Endodermal cell (in vitro differentiated cells): ENCODE measurements at regions not wholly inside any gene's neighbourhood (a gene's known extent, or its start where the extent isn't known, plus 50 kb on each side); places are given as distances from the start of the nearest gene placed in this dataset.

Experiments used
- DNase-seq: peaks from one replicate; pipeline ENCODE4 v3.0.0-alpha.2; 2017
- H3K27ac ChIP-seq: 2 replicates; pipeline ENCODE4 v1.5.1; 2013; ENCODE audit warnings: mild to moderate bottlenecking, low read depth, low read length, moderate library complexity
- H3K27me3 ChIP-seq: 2 replicates; pipeline ENCODE4 v1.6.1; 2013; ENCODE audit warnings: mild to moderate bottlenecking, low read length, moderate library complexity; ENCODE audit not compliant: insufficient read depth, control insufficient read depth, poor library complexity, severe bottlenecking
- H3K36me3 ChIP-seq: 2 replicates; pipeline ENCODE4 v1.7.0; 2013; ENCODE audit warnings: mild to moderate bottlenecking, low read length, moderate library complexity; ENCODE audit not compliant: control insufficient read depth, insufficient read depth
- H3K4me1 ChIP-seq: one replicate; pipeline ENCODE4 v1.7.0; 2013; ENCODE audit warnings: low read length; ENCODE audit not compliant: control insufficient read depth, insufficient read depth
- H3K4me3 ChIP-seq: 2 replicates; pipeline ENCODE4 v1.5.1; 2013; ENCODE audit warnings: mild to moderate bottlenecking, low read length, moderate library complexity
- H3K9ac ChIP-seq: 2 replicates; pipeline ENCODE4 v1.6.1; 2013; ENCODE audit warnings: mild to moderate bottlenecking, low read length, moderate library complexity; ENCODE audit not compliant: poor library complexity, severe bottlenecking; ENCODE audit errors: extremely low read depth
- H3K9me3 ChIP-seq: 2 replicates; pipeline ENCODE4 v1.6.1; 2013; ENCODE audit warnings: mild to moderate bottlenecking, low read length, moderate library complexity; ENCODE audit not compliant: control insufficient read depth
- H3K27ac Mint-ChIP-seq: 2 replicates; pipeline ENCODE4 v1.8.0; 2020; ENCODE audit warnings: mixed read lengths
- H3K27me3 Mint-ChIP-seq: 2 replicates; pipeline ENCODE4 v1.8.0; 2021; ENCODE audit warnings: mild to moderate bottlenecking, mixed read lengths; ENCODE audit not compliant: insufficient read depth
- H3K36me3 Mint-ChIP-seq: 2 replicates; pipeline ENCODE4 v1.8.0; 2020; ENCODE audit warnings: low read depth, mixed read lengths
- H3K4me1 Mint-ChIP-seq: 2 replicates; pipeline ENCODE4 v1.8.0; 2020; ENCODE audit warnings: mixed read lengths
- H3K4me3 Mint-ChIP-seq: 2 replicates; pipeline ENCODE4 v1.8.0; 2020; ENCODE audit warnings: mild to moderate bottlenecking, moderate library complexity, mixed read lengths
- H3K9me3 Mint-ChIP-seq: 2 replicates; pipeline ENCODE4 v1.8.0; 2020; ENCODE audit warnings: mild to moderate bottlenecking, mixed read lengths
- WGBS, 2 experiments: methylation state at CpG; one replicate each; pipeline versions ENCODE4 v1.1.5 to v1.1.7; 2013; ENCODE audit warnings: missing lambda C conversion rate in 2 of 2, mixed read lengths in 1 of 2; ENCODE audit not compliant: insufficient coverage in 1 of 2, insufficient read length in 1 of 2; 5-methylcytosine and 5-hydroxymethylcytosine counted together
- TF ChIP-seq, protein P1 (sequence below): fragments of 200-600 bp; sonication (generic); conservative IDR thresholded peaks from 2 replicates; pipeline ENCODE4 v1.5.0; 2021; ENCODE audit warnings: antibody characterized with exemption, mild to moderate bottlenecking

DNA sequence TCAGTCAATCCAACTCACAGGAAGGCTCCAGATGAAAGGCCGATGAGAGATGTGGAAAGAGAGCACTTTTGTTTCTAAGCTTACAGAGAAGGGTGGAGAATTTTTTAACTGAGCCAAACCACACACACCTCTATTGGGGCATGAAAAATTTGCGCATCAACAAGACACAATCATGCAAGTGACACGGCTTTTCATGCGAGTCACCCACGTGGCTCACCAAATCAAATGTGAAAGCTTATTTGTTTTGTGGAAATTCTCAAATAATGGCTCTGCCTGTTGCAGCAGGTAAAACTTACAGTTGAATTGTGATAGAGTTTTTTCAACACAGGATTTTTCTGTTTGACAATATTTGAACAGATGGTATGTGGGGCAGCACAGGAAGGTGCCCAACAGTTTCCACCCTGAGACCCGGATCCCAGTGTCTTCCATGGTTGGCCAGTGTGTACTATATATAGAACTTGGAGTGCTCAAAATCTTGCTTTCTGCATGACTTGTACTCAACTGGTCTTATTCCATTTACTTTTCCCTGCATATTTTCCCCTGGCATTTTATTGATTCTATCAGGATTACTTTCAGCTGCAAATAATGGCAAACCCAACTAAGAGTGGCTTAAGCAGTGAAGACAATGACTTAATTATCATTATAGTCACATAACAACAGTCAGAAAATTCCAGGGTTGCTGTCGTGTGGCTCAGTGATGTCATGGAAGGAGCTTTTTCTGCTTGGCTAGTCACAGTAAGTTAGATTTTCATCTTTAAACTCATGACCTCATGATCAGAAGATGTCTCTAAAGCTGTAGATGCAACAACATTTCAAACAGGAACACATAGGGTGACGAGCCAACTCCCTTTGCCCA lies 90.6 kb upstream of the SIM2 start:
- Mint-ChIP-seq H3K27me3 (peaks cover 2% of the 10 kb centered on the region), H3K4me3 (no peak overlapping the region), H3K36me3 (no peaks in the 10 kb centered on the region)

DNA sequence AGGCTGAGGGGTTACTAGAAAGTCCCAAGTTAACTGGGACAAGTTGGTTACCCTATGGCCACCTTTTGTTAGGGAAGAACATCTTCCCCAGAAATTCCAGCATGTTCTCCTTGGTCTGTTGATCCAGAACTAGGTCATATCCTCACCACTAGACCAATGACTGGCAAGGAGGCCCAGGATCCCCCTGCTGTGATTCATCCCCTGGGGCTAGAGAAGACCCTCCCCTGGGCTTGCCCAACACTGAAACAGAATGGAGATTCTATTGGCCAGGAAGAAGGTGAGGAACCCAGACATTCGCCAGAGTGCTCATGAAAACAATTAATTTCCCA lies 90.1 kb upstream of the SIM2 start:
- Histone ChIP-seq H3K36me3 (no peaks in the 10 kb centered on the region), H3K27ac (no peak overlapping the region), H3K27me3 (no peaks in the 10 kb centered on the region), H3K9ac (no peak overlapping the region), H3K4me3 (no peak overlapping the region), H3K9me3 (no peaks in the 10 kb centered on the region), H3K4me1 (no peaks in the 10 kb centered on the region)
- WGBS, 2 experiments = 83 to 90% methylated on average over 1 of the region's 1 CpG
- Mint-ChIP-seq H3K4me1 (no peaks in the 10 kb centered on the region), H3K27me3 (peaks cover 2% of the 10 kb centered on the region), H3K9me3 (peaks cover 4% of the 10 kb centered on the region), H3K27ac (no peak overlapping the region), H3K4me3 (no peak overlapping the region), H3K36me3 (no peaks in the 10 kb centered on the region)
- TF ChIP-seq, protein P1, sequence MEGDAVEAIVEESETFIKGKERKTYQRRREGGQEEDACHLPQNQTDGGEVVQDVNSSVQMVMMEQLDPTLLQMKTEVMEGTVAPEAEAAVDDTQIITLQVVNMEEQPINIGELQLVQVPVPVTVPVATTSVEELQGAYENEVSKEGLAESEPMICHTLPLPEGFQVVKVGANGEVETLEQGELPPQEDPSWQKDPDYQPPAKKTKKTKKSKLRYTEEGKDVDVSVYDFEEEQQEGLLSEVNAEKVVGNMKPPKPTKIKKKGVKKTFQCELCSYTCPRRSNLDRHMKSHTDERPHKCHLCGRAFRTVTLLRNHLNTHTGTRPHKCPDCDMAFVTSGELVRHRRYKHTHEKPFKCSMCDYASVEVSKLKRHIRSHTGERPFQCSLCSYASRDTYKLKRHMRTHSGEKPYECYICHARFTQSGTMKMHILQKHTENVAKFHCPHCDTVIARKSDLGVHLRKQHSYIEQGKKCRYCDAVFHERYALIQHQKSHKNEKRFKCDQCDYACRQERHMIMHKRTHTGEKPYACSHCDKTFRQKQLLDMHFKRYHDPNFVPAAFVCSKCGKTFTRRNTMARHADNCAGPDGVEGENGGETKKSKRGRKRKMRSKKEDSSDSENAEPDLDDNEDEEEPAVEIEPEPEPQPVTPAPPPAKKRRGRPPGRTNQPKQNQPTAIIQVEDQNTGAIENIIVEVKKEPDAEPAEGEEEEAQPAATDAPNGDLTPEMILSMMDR = no peak
- DNase-seq = no peak

More for the DNA sequence above, 90.6 kb upstream of the SIM2 start:
- Histone ChIP-seq H3K36me3 (no peaks in the 10 kb centered on the region), H3K9me3 (no peaks in the 10 kb centered on the region), H3K4me3 (no peak overlapping the region), H3K27me3 (no peaks in the 10 kb centered on the region), H3K4me1 (no peaks in the 10 kb centered on the region), H3K9ac (no peak overlapping the region), H3K27ac (no peak overlapping the region)
- Mint-ChIP-seq H3K9me3 (peaks cover 4% of the 10 kb centered on the region), H3K27ac (no peak overlapping the region), H3K4me1 (no peaks in the 10 kb centered on the region)
- DNase-seq = no peak
- 89 to 95% methylated on average over 7 to 8 of the region's 8 CpGs for WGBS, 2 experiments
- TF ChIP-seq, protein P1 = no peak

GRCh38 chr21:36609654-36610053 lies 89.3 kb upstream of the SIM2 start:
- Mint-ChIP-seq H3K27me3 (peaks cover 2% of the 10 kb centered on the region), H3K4me3 (no peak overlapping the region)

More at GRCh38 chr21:36609654-36610053, 89.3 kb upstream of the SIM2 start:
- Histone ChIP-seq H3K27me3 (no peaks in the 10 kb centered on the region), H3K9me3 (no peaks in the 10 kb centered on the region), H3K9ac (no peak overlapping the region), H3K4me1 (no peaks in the 10 kb centered on the region), H3K36me3 (no peaks in the 10 kb centered on the region), H3K27ac (no peak overlapping the region), H3K4me3 (no peak overlapping the region)
- peaks cover 5% of the 10 kb centered on the region for H3K9me3 Mint-ChIP-seq
- no peak for DNase-seq
- H3K4me1 Mint-ChIP-seq = no peaks in the 10 kb centered on the region
- H3K27ac Mint-ChIP-seq = no peak overlapping the region
- TF ChIP-seq, protein P1 = no peak
- no peaks in the 10 kb centered on the region for H3K36me3 Mint-ChIP-seq
